Breast epithelium (tissue), 3 donors: ENCODE measurements at regions not wholly inside any gene's neighbourhood (a gene's known extent, or its start where the extent isn't known, plus 50 kb on each side); places are given as distances from the start of the nearest gene placed in this dataset.

Experiments used
- POLR2A ChIP-seq: fragments of 450-650 bp; IDR thresholded peaks from one replicate; pipeline ENCODE4 v1.6.1; 2016; ENCODE audit warnings: antibody characterized with exemption, mild to moderate bottlenecking, moderate library complexity
- POLR2AphosphoS5 ChIP-seq, 3 donors: sonication (generic); formaldehyde crosslinking; IDR thresholded peaks; one replicate each; pipeline ENCODE4 v1.6.1; 2017; ENCODE audit warnings: antibody characterized with exemption in 3 of 3
- TF ChIP-seq, protein P1 (sequence below), 3 donors: fragments of 450-650 bp; IDR thresholded peaks; one replicate each; pipeline ENCODE4 v1.5.1; 2016 to 2017; ENCODE audit warnings: antibody characterized with exemption in 3 of 3, mild to moderate bottlenecking in 3 of 3, moderate library complexity in 3 of 3

DNA sequence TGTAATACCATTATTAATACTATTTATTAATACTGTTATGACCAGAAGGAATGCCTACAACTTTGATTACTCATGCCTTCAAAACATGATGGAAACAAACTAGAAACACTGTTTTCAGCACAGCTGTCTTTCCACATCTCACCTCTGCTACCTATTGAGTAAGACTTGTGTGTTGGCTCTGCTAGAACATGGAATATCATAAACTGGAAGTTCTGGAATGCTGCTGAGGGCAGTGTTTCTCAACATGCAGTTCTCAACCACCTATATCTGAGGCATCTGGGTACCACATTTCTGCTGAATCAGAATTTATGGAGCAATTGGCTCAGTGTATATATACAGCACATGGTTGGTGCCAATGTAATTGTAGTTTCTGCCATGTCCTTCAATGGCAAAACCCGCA, 392.1 kb downstream of the TUSC7 start:
- TF ChIP-seq, protein P1, sequence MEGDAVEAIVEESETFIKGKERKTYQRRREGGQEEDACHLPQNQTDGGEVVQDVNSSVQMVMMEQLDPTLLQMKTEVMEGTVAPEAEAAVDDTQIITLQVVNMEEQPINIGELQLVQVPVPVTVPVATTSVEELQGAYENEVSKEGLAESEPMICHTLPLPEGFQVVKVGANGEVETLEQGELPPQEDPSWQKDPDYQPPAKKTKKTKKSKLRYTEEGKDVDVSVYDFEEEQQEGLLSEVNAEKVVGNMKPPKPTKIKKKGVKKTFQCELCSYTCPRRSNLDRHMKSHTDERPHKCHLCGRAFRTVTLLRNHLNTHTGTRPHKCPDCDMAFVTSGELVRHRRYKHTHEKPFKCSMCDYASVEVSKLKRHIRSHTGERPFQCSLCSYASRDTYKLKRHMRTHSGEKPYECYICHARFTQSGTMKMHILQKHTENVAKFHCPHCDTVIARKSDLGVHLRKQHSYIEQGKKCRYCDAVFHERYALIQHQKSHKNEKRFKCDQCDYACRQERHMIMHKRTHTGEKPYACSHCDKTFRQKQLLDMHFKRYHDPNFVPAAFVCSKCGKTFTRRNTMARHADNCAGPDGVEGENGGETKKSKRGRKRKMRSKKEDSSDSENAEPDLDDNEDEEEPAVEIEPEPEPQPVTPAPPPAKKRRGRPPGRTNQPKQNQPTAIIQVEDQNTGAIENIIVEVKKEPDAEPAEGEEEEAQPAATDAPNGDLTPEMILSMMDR (IDR thresholded peaks at IDR 0.05) = no peak
- TF ChIP-seq POLR2AphosphoS5 (IDR thresholded peaks at IDR 0.05) (no peak), POLR2A (no peak)
